Sigmoid colon (tissue), 6 donors: ENCODE measurements at regions not wholly inside any gene's neighbourhood (a gene's known extent, or its start where the extent isn't known, plus 50 kb on each side); places are given as distances from the start of the nearest gene placed in this dataset.

ENCODE experiments used
- DNase-seq: peaks from one replicate; pipeline ENCODE4 v3.0.0-alpha.2; 2019
- H3K27ac ChIP-seq, 4 donors: fragments of 200-600 bp; sonication (generic); one replicate each; pipeline ENCODE4 v1.5.1; 2016 to 2019; ENCODE audit warnings: mild to moderate bottlenecking in 1 of 4
- H3K27me3 ChIP-seq, 3 donors: fragments of 200-600 bp; sonication (generic); one replicate each; pipeline ENCODE4 v1.5.1; 2019; ENCODE audit warnings: mild to moderate bottlenecking in 1 of 3
- H3K36me3 ChIP-seq, 4 donors: fragments of 200-600 bp; sonication (generic); one replicate each; pipeline ENCODE4 v1.5.1; 2016 to 2019
- H3K4me1 ChIP-seq, 4 donors: fragments of 200-600 bp; sonication (generic); one replicate each; pipeline ENCODE4 v1.5.1; 2017 to 2019
- H3K4me3 ChIP-seq, 4 donors: fragments of 200-600 bp; sonication (generic); one replicate each; pipeline ENCODE4 v1.5.1; 2017 to 2019; ENCODE audit warnings: mild to moderate bottlenecking in 2 of 4, moderate library complexity in 1 of 4
- H3K9me3 ChIP-seq, 4 donors: fragments of 200-600 bp in 3 of 4; sonication (generic) in 3 of 4; one replicate each; pipeline versions ENCODE4 v1.5.1 to v1.6.1; 2013 to 2019
- EP300 ChIP-seq, 4 donors: sonication (generic); formaldehyde crosslinking; IDR thresholded peaks; one replicate each; pipeline ENCODE4 v1.6.1; 2017; ENCODE audit warnings: antibody characterized with exemption in 4 of 4
- POLR2A ChIP-seq, 2 donors: fragments of 450-650 bp; IDR thresholded peaks; one replicate each; pipeline ENCODE4 v1.6.1; 2016; ENCODE audit warnings: antibody characterized with exemption in 2 of 2, mild to moderate bottlenecking in 2 of 2, moderate library complexity in 2 of 2
- POLR2AphosphoS5 ChIP-seq, 4 donors: sonication (generic); formaldehyde crosslinking; IDR thresholded peaks; one replicate each; pipeline ENCODE4 v1.6.1; 2017; ENCODE audit warnings: antibody characterized with exemption in 4 of 4
- WGBS, 2 donors: extraction: QIAGEN DNeasy Blood & Tissue Kit; methylation state at CpG; one replicate each; pipeline ENCODE4 v1.1.7; 2013; 5-methylcytosine and 5-hydroxymethylcytosine counted together
- intact Hi-C: fragments of 100-400 bp; cut with DNase I; formaldehyde crosslinking; loops from one replicate; pipeline ENCODE4 v1.15.1; 2023
- TF ChIP-seq, protein P1 (sequence below), 4 experiments: fragments of 450-650 bp in 3 of 4; fragments of 200-600 bp in 1 of 4; IDR thresholded peaks; one replicate each; pipeline ENCODE4 v1.5.1; 2016 to 2019; ENCODE audit warnings: antibody characterized with exemption in 4 of 4, mild to moderate bottlenecking in 3 of 4, moderate library complexity in 2 of 4
- donor health status: healthy with polysubstance abuse.
- donor health status: healthy.

DNA sequence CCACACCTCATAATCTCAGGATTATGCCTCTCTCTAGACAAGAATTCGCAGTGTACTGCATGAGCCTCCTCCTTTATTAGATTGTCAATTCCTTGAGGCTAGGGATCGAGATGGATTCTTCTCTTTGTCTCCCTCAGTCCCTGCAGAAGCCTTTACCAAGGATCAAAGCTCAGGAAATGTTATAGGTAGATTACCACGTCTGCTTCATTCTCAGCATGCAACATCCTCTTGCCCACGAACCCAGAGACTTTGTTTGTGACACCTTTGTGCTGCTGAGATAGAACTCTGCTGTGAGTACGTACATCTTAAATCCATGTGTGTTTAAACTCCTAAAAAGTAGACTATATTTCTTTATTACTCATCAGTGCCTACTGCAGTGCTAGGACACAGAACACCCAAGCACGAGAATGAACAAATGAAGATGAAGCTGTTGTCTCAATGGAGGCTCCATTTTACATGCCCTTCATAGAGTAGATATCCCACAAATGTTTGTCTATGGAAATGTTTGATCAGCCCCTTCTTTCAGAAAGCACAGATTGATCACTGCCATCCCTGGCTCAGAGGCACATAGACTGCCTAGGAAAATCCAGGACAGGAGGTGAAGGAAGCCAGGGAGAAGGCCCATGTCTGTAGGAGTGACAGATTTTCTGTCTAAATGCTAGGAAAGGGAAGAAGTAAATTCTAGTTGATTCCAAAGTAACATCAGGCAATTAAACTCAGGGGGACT, 98.8 kb upstream of the KLHL29 start:
- WGBS, 2 donors = 77 to 85% methylated on average over 6 of the region's 6 CpGs
- TF ChIP-seq EP300 (IDR thresholded peaks at IDR 0.05) = no peak
- TF ChIP-seq POLR2AphosphoS5 (IDR thresholded peaks at IDR 0.05) = no peak
- TF ChIP-seq POLR2A (IDR thresholded peaks at IDR 0.05) = no peak

DNA sequence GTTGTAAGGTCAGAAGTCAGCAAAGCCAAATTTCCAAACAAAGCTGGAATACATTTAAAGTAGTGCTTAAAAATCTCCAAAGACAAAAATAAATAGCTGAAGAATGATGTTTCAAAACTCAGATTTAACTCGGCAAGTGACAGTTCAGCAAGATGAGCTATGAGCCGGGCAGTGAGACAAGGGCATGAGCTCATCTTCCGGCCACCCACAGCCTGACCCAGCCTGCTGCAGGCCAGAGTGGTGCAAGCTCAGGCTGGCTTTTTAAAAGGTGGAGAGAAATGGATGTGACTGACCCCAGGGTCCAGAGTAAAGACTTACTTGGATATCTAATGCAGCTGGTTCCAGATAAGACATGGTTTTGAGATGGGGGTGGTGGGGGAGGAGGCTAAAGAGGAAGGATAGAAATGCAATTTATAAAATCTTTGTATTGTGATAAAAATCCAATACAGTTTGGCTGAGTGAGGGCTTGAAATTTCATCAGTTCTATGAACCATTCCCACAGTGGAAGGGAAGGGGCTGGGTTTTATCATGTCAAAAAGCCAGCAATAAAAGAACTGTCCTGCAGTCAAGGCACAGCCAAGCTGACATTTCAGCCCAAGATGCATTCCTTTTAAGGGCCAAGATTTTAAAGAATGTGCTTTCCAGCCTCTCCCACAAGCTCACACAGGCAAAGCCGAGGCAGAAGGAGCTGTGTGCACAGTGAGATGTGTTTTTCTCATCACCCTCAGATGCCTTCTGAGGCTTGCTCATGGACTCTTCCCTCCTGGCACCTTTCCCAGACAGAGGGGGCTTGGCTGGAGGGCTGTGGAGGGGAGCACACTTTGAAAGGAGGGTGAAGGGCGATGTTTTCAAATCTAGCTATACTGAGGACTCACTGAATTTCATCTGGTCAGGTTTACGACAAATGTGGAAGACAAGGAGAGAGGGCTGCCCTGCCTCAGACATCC, 97.9 kb upstream of the KLHL29 start:
- Histone ChIP-seq H3K9me3 (no peaks in the 10 kb centered on the region), H3K27ac (peak overlapping the region; percentile 78 to 86 (median 82)), H3K27me3 (no peaks in the 10 kb centered on the region), H3K36me3 (no peaks in the 10 kb centered on the region), H3K4me3 (no peak overlapping the region), H3K4me1 (peaks cover 0 to 57% (median 46%) of the 10 kb centered on the region in 4 donors)
- DNase-seq = peak; percentile 86
- TF ChIP-seq EP300 (IDR thresholded peaks at IDR 0.05) (peak in 1 of 4 donors; percentile 9), POLR2A (IDR thresholded peaks at IDR 0.05) (no peak), POLR2AphosphoS5 (IDR thresholded peaks at IDR 0.05) (peak; percentile 34 to 83 (median 65))
- 70 to 81% methylated on average over 6 of the region's 6 CpGs for WGBS, 2 donors
- intact Hi-C loops = no loop called here

More for the DNA sequence above, 98.8 kb upstream of the KLHL29 start:
- no peaks in the 10 kb centered on the region for H3K36me3 ChIP-seq
- DNase-seq = no peak
- no peaks in the 10 kb centered on the region for H3K27me3 ChIP-seq
- intact Hi-C loops = no loop called here
- H3K27ac ChIP-seq = peak overlapping the region; percentile 78 to 86 (median 82)
- H3K9me3 ChIP-seq = no peaks in the 10 kb centered on the region
- H3K4me3 ChIP-seq = no peak overlapping the region
- peaks cover 0 to 57% (median 46%) of the 10 kb centered on the region in 4 donors for H3K4me1 ChIP-seq

DNA sequence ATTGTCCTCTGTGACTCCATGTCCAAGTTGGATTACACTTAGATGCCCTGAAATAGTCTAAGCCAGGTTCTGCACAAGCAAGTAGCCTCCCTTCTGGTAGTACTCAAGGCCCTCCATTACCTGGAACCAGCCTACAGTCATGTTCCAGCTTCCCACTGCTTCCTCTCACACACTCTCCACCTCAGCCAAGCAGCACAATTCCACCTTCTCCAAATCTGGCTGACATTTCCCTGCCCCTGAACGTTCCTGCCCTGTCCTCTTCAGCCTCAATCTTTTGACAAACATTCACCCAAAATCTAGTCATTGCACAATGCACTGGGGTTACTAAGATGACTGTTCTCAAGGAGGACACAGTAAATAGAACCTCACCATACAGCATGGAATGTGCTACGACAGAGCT, 95.3 kb upstream of the KLHL29 start:
- Histone ChIP-seq H3K27ac (no peak overlapping the region), H3K27me3 (no peaks in the 10 kb centered on the region), H3K9me3 (no peaks in the 10 kb centered on the region), H3K4me3 (no peak overlapping the region), H3K4me1 (peaks cover 0 to 62% (median 51%) of the 10 kb centered on the region in 4 donors), H3K36me3 (no peaks in the 10 kb centered on the region)
- no peak for DNase-seq
- TF ChIP-seq POLR2AphosphoS5 (IDR thresholded peaks at IDR 0.05) = no peak
- TF ChIP-seq, protein P1, sequence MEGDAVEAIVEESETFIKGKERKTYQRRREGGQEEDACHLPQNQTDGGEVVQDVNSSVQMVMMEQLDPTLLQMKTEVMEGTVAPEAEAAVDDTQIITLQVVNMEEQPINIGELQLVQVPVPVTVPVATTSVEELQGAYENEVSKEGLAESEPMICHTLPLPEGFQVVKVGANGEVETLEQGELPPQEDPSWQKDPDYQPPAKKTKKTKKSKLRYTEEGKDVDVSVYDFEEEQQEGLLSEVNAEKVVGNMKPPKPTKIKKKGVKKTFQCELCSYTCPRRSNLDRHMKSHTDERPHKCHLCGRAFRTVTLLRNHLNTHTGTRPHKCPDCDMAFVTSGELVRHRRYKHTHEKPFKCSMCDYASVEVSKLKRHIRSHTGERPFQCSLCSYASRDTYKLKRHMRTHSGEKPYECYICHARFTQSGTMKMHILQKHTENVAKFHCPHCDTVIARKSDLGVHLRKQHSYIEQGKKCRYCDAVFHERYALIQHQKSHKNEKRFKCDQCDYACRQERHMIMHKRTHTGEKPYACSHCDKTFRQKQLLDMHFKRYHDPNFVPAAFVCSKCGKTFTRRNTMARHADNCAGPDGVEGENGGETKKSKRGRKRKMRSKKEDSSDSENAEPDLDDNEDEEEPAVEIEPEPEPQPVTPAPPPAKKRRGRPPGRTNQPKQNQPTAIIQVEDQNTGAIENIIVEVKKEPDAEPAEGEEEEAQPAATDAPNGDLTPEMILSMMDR (IDR thresholded peaks at IDR 0.05) = no peak
- TF ChIP-seq POLR2A (IDR thresholded peaks at IDR 0.05) = no peak
- no peak for TF ChIP-seq EP300 (IDR thresholded peaks at IDR 0.05)
- intact Hi-C loops = loop anchor here (5.0 kb wide), 1 partner anchor 63 kb away; no protein-coding TSS in a partner anchor
- WGBS, 2 donors = 81 to 83% methylated on average over 2 of the region's 2 CpGs

DNA sequence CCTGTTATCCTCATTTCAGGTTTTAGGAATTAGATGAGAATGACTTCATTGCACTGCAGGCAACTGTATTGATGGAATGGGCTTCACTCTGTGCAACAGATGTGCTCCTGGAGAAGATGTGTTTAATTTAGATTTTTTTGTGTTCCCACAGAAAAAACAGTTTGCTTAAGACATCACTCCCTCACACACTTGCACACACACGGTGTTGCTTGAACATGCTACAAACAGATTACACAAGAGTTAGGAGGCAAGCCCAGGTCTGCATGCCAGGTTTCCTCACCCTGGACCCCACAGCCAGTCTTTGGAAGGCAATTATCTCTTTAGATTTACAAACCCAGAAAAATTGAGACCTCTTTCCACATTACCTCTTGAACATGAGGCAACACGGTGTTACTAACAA, 93.7 kb upstream of the KLHL29 start:
- no peak overlapping the region for H3K4me3 ChIP-seq
- H3K4me1 ChIP-seq = peaks cover 0 to 48% (median 39%) of the 10 kb centered on the region in 4 donors
- no peaks in the 10 kb centered on the region for H3K9me3 ChIP-seq
- no peaks in the 10 kb centered on the region for H3K27me3 ChIP-seq
- no peaks in the 10 kb centered on the region for H3K36me3 ChIP-seq
- 77 to 88% methylated on average over 2 of the region's 2 CpGs for WGBS, 2 donors
- intact Hi-C loops = loop anchor here (5.0 kb wide), 1 partner anchor 61 kb away; no protein-coding TSS in a partner anchor
- H3K27ac ChIP-seq = no peak overlapping the region
- TF ChIP-seq POLR2AphosphoS5 (IDR thresholded peaks at IDR 0.05) (peak in 3 of 4 donors; percentile 39 to 48 (median 41)), POLR2A (IDR thresholded peaks at IDR 0.05) (no peak)
- TF ChIP-seq, protein P1 (IDR thresholded peaks at IDR 0.05) = no peak
- DNase-seq = peak; percentile 87

DNA sequence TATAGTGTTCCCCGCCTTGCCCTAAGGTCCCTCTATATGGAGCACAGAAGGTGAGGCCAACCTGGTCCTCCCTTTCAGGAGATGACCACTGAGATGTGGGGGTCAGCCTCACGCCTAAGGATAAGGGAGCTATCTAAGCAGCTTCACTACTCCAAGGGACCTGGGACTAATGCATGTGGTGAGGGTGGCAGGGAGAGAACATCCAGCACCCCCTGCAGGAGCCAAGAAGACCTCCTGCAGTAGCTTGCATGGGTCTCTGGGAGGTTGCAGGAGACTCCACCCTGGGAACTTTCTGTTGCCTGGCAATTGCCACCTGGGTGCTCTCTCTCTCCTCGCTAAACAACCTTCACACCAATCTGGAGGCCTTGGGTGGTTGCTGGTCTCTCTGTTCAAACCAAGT, 93.0 kb upstream of the KLHL29 start:
- H3K4me3 ChIP-seq = no peak overlapping the region
- 92% methylated on average over 3 of the region's 3 CpGs for WGBS, 2 donors
- H3K4me1 ChIP-seq = peaks cover 0 to 40% (median 31%) of the 10 kb centered on the region in 4 donors
- H3K27me3 ChIP-seq = no peaks in the 10 kb centered on the region
- no peak overlapping the region for H3K27ac ChIP-seq
- DNase-seq = no peak
- no peaks in the 10 kb centered on the region for H3K9me3 ChIP-seq
- TF ChIP-seq, protein P1 (IDR thresholded peaks at IDR 0.05) = no peak
- no peak for TF ChIP-seq POLR2AphosphoS5 (IDR thresholded peaks at IDR 0.05)
- TF ChIP-seq EP300 (IDR thresholded peaks at IDR 0.05) = no peak
- TF ChIP-seq POLR2A (IDR thresholded peaks at IDR 0.05) = no peak
- intact Hi-C loops = loop anchor here (5.0 kb wide), 1 partner anchor 60 kb away; no protein-coding TSS in a partner anchor
- no peaks in the 10 kb centered on the region for H3K36me3 ChIP-seq
